K562 (cell line): ENCODE measurements at regions not wholly inside any gene's neighbourhood (a gene's known extent, or its start where the extent isn't known, plus 50 kb on each side); places are given as distances from the start of the nearest gene placed in this dataset.

ENCODE experiments used
- ATAC-seq: fragments of 200-7000 bp; cut with Tn5 transposase; 3 replicates; pipeline ENCODE4 v1.9.1; 2020; ENCODE audit warnings: moderate library complexity
- BruUV-seq: library from RNA; stranded (reverse); fragments of 400-500 nt; replicated peaks from 2 replicates; lab custom pipeline; 2021; lab: Mats Ljungman, UMichigan
- CTCF ChIA-PET: fragments of 300-600 bp; formaldehyde crosslinking; extraction: SDS; loops from one replicate; lab custom pipeline; 2021; ENCODE audit warnings: low intra/inter-chr PET ratio; lab: Yijun Ruan, JAX
- POLR2A ChIA-PET: fragments of 300-600, 350-650 bp; sonication (Branson Sonifier 250); formaldehyde crosslinking; extraction: SDS; loops from one replicate; lab custom pipeline; 2021; ENCODE audit warnings: antibody characterized with exemption, inconsistent platforms; lab: Yijun Ruan, JAX
- DNase-seq, 4 experiments: peaks; one replicate each; pipeline versions ENCODE4 v3.0.0 to v3.0.0-alpha.2; 2011 to 2018; ENCODE audit warnings: low spot score in 3 of 4, mixed read lengths in 3 of 4; ENCODE audit errors: extremely low read depth in 1 of 4
- FAIRE-seq: peaks from 2 replicates; lab custom pipeline; 2011; peaks lifted over from hg19 to GRCh38; lab: Jason Lieb, UNC
- H2AFZ ChIP-seq: 2 replicates; pipeline ENCODE4 v1.6.0; 2011; ENCODE audit warnings: low read depth, low read length, control low read depth, inconsistent platforms
- H3K27ac ChIP-seq: fragments of 200-600 bp; 3 replicates; pipeline ENCODE4 v1.8.0; 2011; ENCODE audit warnings: low read depth, mild to moderate bottlenecking, control low read depth, inconsistent platforms, low read length, moderate library complexity, mixed read lengths; ENCODE audit errors: extremely low read depth
- H3K27me3 ChIP-seq, 2 experiments: fragments of 300-600 bp in 1 of 2; 2 replicates in 1 of 2; 3 replicates in 1 of 2; pipeline versions ENCODE4 v1.6.0 to v1.8.0; 2011; ENCODE audit warnings: inconsistent platforms in 2 of 2, low read length in 2 of 2, mild to moderate bottlenecking in 1 of 2, mixed read lengths in 1 of 2, moderate library complexity in 1 of 2; ENCODE audit not compliant: control insufficient read depth in 2 of 2, insufficient read depth in 2 of 2
- H3K36me3 ChIP-seq: fragments of 300-600 bp; 3 replicates; pipeline ENCODE4 v1.8.0; 2011; ENCODE audit warnings: mild to moderate bottlenecking, low read length, inconsistent platforms; ENCODE audit not compliant: control insufficient read depth, insufficient read depth
- H3K4me1 ChIP-seq, 2 experiments: fragments of 200-600 bp in 1 of 2; replicated peaks in 1 of 2; 2 replicates in 1 of 2; 3 replicates in 1 of 2; pipeline versions ENCODE4 v1.5.1 to v1.8.0; 2011; ENCODE audit warnings: inconsistent platforms in 2 of 2, low read length in 2 of 2, mild to moderate bottlenecking in 1 of 2, mixed read lengths in 1 of 2, moderate library complexity in 1 of 2; ENCODE audit not compliant: control insufficient read depth in 2 of 2, insufficient read depth in 2 of 2
- H3K4me2 ChIP-seq: 2 replicates; pipeline ENCODE4 v1.6.1; 2011; ENCODE audit warnings: low read length, control low read depth, inconsistent platforms, mixed read lengths; ENCODE audit not compliant: insufficient read depth
- H3K4me3 ChIP-seq: fragments of 200-600 bp; sonication (generic), shearing (Covaris generic); 2 replicates; pipeline ENCODE4 v1.5.1; 2016; ENCODE audit warnings: control low read depth, inconsistent platforms
- H3K79me2 ChIP-seq: fragments of 200-600 bp; 3 replicates; pipeline ENCODE4 v1.8.0; 2011; ENCODE audit warnings: low read length, inconsistent platforms; ENCODE audit not compliant: control insufficient read depth, insufficient read depth
- H3K9ac ChIP-seq, 2 experiments: 2 replicates each; pipeline versions ENCODE4 v1.6.0 to v1.6.1; 2011; ENCODE audit warnings: low read depth in 2 of 2, low read length in 2 of 2, control low read depth in 1 of 2, inconsistent platforms in 1 of 2, mild to moderate bottlenecking in 1 of 2, mixed read lengths in 1 of 2; ENCODE audit not compliant: insufficient read depth in 1 of 2
- H3K9me1 ChIP-seq: one replicate; pipeline ENCODE4 v1.6.0; 2011; ENCODE audit warnings: inconsistent platforms, mild to moderate bottlenecking, low read length, moderate library complexity; ENCODE audit not compliant: control insufficient read depth, insufficient read depth
- H3K9me3 ChIP-seq: replicated peaks from 2 replicates; pipeline ENCODE4 v1.5.1; 2011; ENCODE audit warnings: low read depth, low read length, inconsistent platforms; ENCODE audit not compliant: control insufficient read depth, insufficient read depth
- H4K20me1 ChIP-seq: replicated peaks from 2 replicates; pipeline ENCODE4 v1.6.1; 2011; ENCODE audit warnings: low read length, inconsistent platforms, mixed read lengths; ENCODE audit not compliant: control insufficient read depth, insufficient read depth
- MEIS2 ChIP-seq: fragments of 450-650 bp; IDR thresholded peaks from 2 replicates; pipeline ENCODE4 v1.6.1; 2014; ENCODE audit warnings: mild to moderate bottlenecking; ENCODE audit not compliant: partially characterized antibody
- ZNF12 ChIP-seq: sonication (generic); formaldehyde crosslinking; IDR thresholded peaks from 2 replicates; pipeline ENCODE4 v1.4.0; 2020; ENCODE audit warnings: mild to moderate bottlenecking, missing genetic modification reagents
- WGBS: fragments of 100-300 bp; shearing (Covaris generic); methylation state at CpG from one replicate; pipeline ENCODE4 v1.1.6; 2016; ENCODE audit warnings: low coverage, mixed read lengths; ENCODE audit not compliant: insufficient coverage; ENCODE audit errors: missing lambda C conversion rate; 5-methylcytosine and 5-hydroxymethylcytosine counted together
- in situ Hi-C: fragments of 300-500 bp; cut with MboI; formaldehyde crosslinking; loops from 4 replicates; pipeline ENCODE4 v1.15.0; 2018; ENCODE audit warnings: inconsistent platforms, mixed read lengths
- intact Hi-C: fragments of 100-400 bp; cut with micrococcal nuclease; formaldehyde crosslinking; loops from 2 replicates; pipeline ENCODE4 v1.14.2; 2022
- TF ChIP-seq, protein P1 (sequence below), 3 experiments: fragments of 200-800 bp in 1 of 3; fragments of 250-450 bp in 1 of 3; fragments of 450-650 bp in 1 of 3; sonication (Bioruptor Pico) in 1 of 3; sonication (Bioruptor generic) in 1 of 3; formaldehyde crosslinking in 1 of 3; IDR thresholded peaks; 2 replicates each; pipeline versions ENCODE4 v1.6.1 to v1.8.0; 2016 to 2022; ENCODE audit warnings: mild to moderate bottlenecking in 2 of 3, missing genetic modification characterization in 2 of 3, missing compliant biosample characterization in 1 of 3, moderate library complexity in 1 of 3

DNA sequence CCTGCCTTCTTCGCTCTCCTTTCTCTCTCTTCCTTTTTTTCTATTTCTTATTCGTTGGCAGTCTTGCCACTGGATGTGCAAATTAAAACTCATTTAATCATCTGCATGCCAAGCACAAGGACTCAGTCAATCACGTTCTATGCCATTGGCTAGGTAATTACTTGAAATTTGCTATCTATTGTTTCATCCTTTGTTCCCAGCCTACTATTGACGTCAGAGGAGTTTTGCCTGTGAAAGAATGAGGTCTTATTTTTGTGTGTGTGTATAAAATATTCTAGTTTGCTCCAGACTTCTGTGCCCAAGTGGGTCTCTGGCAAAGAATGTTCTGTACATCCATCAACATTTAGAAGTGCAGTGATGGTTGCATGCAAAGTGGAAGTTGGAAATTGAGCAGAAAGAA lies 132.3 kb upstream of the DOK5 start:
- Histone ChIP-seq H3K9me3 (no peaks in the 10 kb centered on the region), H3K4me2 (no peak overlapping the region), H3K9me1 (no peaks in the 10 kb centered on the region), H2AFZ (no peak overlapping the region), H3K27me3 (no peaks in the 10 kb centered on the region), H3K4me3 (no peak overlapping the region), H3K79me2 (no peaks in the 10 kb centered on the region), H3K9ac (no peak overlapping the region), H4K20me1 (no peaks in the 10 kb centered on the region), H3K36me3 (no peaks in the 10 kb centered on the region), H3K4me1 (no peaks in the 10 kb centered on the region), H3K27ac (no peak overlapping the region)
- DNase-seq (no peak), ATAC-seq (no peak), FAIRE-seq (no peak)
- WGBS, result 0% methylated on average over 3 of the region's 4 CpGs
- BruUV-seq, result no TSS peak
- POLR2A ChIA-PET, result no interaction called here
- no peak for TF ChIP-seq MEIS2
- TF ChIP-seq ZNF12 (CRISPR knock-in tag), result no peak
- TF ChIP-seq, protein P1, sequence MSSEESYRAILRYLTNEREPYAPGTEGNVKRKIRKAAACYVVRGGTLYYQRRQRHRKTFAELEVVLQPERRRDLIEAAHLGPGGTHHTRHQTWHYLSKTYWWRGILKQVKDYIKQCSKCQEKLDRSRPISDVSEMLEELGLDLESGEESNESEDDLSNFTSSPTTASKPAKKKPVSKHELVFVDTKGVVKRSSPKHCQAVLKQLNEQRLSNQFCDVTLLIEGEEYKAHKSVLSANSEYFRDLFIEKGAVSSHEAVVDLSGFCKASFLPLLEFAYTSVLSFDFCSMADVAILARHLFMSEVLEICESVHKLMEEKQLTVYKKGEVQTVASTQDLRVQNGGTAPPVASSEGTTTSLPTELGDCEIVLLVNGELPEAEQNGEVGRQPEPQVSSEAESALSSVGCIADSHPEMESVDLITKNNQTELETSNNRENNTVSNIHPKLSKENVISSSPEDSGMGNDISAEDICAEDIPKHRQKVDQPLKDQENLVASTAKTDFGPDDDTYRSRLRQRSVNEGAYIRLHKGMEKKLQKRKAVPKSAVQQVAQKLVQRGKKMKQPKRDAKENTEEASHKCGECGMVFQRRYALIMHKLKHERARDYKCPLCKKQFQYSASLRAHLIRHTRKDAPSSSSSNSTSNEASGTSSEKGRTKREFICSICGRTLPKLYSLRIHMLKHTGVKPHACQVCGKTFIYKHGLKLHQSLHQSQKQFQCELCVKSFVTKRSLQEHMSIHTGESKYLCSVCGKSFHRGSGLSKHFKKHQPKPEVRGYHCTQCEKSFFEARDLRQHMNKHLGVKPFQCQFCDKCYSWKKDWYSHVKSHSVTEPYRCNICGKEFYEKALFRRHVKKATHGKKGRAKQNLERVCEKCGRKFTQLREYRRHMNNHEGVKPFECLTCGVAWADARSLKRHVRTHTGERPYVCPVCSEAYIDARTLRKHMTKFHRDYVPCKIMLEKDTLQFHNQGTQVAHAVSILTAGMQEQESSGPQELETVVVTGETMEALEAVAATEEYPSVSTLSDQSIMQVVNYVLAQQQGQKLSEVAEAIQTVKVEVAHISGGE (CRISPR knock-in tag; IDR thresholded peaks at IDR 0.05), result peak in 1 of 3 experiments; percentile 75; a peak in 2 of 6 replicates
- CTCF ChIA-PET, result no interaction called here
- intact Hi-C loops, result no loop called here
- in situ Hi-C loops, result no loop called here
